22Rv1 (cell line): ENCODE measurements at regions not wholly inside any gene's neighbourhood (a gene's known extent, or its start where the extent isn't known, plus 50 kb on each side); places are given as distances from the start of the nearest gene placed in this dataset.

Experiments used
- ZFX ChIP-seq: fragments of 450-650 bp; IDR thresholded peaks from 2 replicates; pipeline ENCODE4 v1.6.1; 2017; ENCODE audit warnings: antibody characterized with exemption, borderline replicate concordance
- TF ChIP-seq, protein P1 (sequence below): fragments of 450-650 bp; IDR thresholded peaks from 2 replicates; pipeline ENCODE4 v1.5.1; 2017; ENCODE audit warnings: mild to moderate bottlenecking

DNA sequence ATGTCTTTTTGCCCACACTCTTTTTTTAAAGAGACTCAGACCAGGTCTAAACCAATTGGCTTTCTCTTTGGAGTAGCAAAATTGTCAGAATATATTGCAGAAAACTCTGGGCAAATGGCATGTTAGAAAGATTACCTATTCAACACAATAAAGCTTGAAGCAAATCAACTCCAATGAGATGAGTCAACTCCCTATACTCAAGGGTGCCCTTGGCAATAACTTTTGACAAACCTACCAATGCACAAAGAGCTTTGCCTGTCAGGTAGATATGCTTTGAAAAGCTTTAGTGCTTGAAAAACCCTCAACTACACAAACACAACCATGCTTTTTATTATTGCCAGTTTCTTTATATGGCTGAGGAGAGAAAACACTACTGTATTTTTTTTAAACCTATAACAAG lies 137.7 kb upstream of the GRM7 start:
- TF ChIP-seq, protein P1, sequence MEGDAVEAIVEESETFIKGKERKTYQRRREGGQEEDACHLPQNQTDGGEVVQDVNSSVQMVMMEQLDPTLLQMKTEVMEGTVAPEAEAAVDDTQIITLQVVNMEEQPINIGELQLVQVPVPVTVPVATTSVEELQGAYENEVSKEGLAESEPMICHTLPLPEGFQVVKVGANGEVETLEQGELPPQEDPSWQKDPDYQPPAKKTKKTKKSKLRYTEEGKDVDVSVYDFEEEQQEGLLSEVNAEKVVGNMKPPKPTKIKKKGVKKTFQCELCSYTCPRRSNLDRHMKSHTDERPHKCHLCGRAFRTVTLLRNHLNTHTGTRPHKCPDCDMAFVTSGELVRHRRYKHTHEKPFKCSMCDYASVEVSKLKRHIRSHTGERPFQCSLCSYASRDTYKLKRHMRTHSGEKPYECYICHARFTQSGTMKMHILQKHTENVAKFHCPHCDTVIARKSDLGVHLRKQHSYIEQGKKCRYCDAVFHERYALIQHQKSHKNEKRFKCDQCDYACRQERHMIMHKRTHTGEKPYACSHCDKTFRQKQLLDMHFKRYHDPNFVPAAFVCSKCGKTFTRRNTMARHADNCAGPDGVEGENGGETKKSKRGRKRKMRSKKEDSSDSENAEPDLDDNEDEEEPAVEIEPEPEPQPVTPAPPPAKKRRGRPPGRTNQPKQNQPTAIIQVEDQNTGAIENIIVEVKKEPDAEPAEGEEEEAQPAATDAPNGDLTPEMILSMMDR: no peak
- no peak for TF ChIP-seq ZFX
